ENCODE measurements at regions not wholly inside any gene's neighbourhood (a gene's known extent, or its start where the extent isn't known, plus 50 kb on each side); places are given as distances from the start of the nearest gene placed in this dataset.

- TF ChIP-seq CTCF (IDR thresholded peaks at IDR 0.05) = no peak
- no peak for TF ChIP-seq POLR2A (IDR thresholded peaks at IDR 0.05)
Observed at GRCh38 chr15:72966641-72967040, 85.6 kb upstream of the NEO1 start.

Measured in right lobe of liver (tissue), 4 donors.